Kidney epithelial cell (primary cell): ENCODE measurements at regions not wholly inside any gene's neighbourhood (a gene's known extent, or its start where the extent isn't known, plus 50 kb on each side); places are given as distances from the start of the nearest gene placed in this dataset.

Experiments used
- DNase-seq: peaks from one replicate; pipeline ENCODE4 v3.0.0-alpha.2; 2010; ENCODE audit warnings: low read depth
- H3K27me3 ChIP-seq: 2 replicates; pipeline ENCODE4 v1.6.0; 2011; ENCODE audit warnings: low read length; ENCODE audit not compliant: control insufficient read depth, insufficient read depth
- H3K36me3 ChIP-seq: 2 replicates; pipeline ENCODE4 v1.5.1; 2011; ENCODE audit warnings: low read length; ENCODE audit not compliant: control insufficient read depth, insufficient read depth
- H3K4me3 ChIP-seq: 2 replicates; pipeline ENCODE4 v1.5.1; 2011; ENCODE audit warnings: low read depth, mild to moderate bottlenecking, control low read depth, low read length
- CTCF ChIP-seq: IDR thresholded peaks from 2 replicates; pipeline ENCODE4 v1.5.1; 2011; ENCODE audit warnings: mild to moderate bottlenecking, moderate library complexity, low read length, control low read depth, inconsistent platforms; ENCODE audit not compliant: insufficient read depth, poor library complexity, severe bottlenecking

- no peak for TF ChIP-seq CTCF
- Histone ChIP-seq H3K36me3 (no peaks in the 10 kb centered on the region), H3K27me3 (no peaks in the 10 kb centered on the region), H3K4me3 (no peak overlapping the region)
- DNase-seq, result no peak
These were observed 62.1 kb upstream of the SLC5A12 start for GRCh38 chr11:26783997-26784396.

GRCh38 chr11:26790738-26791137 lies 68.9 kb upstream of the SLC5A12 start:
- Histone ChIP-seq H3K4me3 (no peak overlapping the region), H3K36me3 (no peaks in the 10 kb centered on the region), H3K27me3 (no peaks in the 10 kb centered on the region)
- DNase-seq, result no peak
- TF ChIP-seq CTCF, result no peak

GRCh38 chr11:26792941-26793340 lies 71.1 kb upstream of the SLC5A12 start:
- DNase-seq, result no peak
- Histone ChIP-seq H3K4me3 (no peak overlapping the region), H3K36me3 (no peaks in the 10 kb centered on the region), H3K27me3 (no peaks in the 10 kb centered on the region)
- TF ChIP-seq CTCF, result no peak

GRCh38 chr11:26793487-26793886 lies 71.6 kb upstream of the SLC5A12 start:
- no peaks in the 10 kb centered on the region for H3K36me3 ChIP-seq
- H3K4me3 ChIP-seq, result no peak overlapping the region
- DNase-seq, result no peak
- no peaks in the 10 kb centered on the region for H3K27me3 ChIP-seq
- TF ChIP-seq CTCF, result no peak

- Histone ChIP-seq H3K36me3 (no peaks in the 10 kb centered on the region), H3K27me3 (no peaks in the 10 kb centered on the region), H3K4me3 (no peak overlapping the region)
- DNase-seq, result no peak
- no peak for TF ChIP-seq CTCF
These were observed 79.7 kb upstream of the SLC5A12 start for GRCh38 chr11:26801601-26802000.

GRCh38 chr11:26805001-26805400 lies 83.1 kb upstream of the SLC5A12 start:
- Histone ChIP-seq H3K27me3 (no peaks in the 10 kb centered on the region), H3K36me3 (no peaks in the 10 kb centered on the region), H3K4me3 (no peak overlapping the region)
- no peak for TF ChIP-seq CTCF
- DNase-seq, result no peak
